ENCODE measurements at regions not wholly inside any gene's neighbourhood (a gene's known extent, or its start where the extent isn't known, plus 50 kb on each side); places are given as distances from the start of the nearest gene placed in this dataset.
"Not testable (repeated sequence)": the region's sequence is repeated elsewhere in the genome, so short reads cannot be mapped to it uniquely, and the experiment has no call there.

GRCh38 chr7:106731187-106731586 lies 70.2 kb upstream of the CCDC71L start:
- H3K27me3 ChIP-seq (replicated peaks; ENCODE audit: control insufficient read depth, insufficient read depth, low read length, poor library complexity, severe bottlenecking), result no peaks in the 10 kb centered on the region
- no peaks in the 10 kb centered on the region for H3K9me3 ChIP-seq (ENCODE audit: control insufficient read depth, low read length)
- H3K36me3 ChIP-seq (ENCODE audit: control insufficient read depth, insufficient read depth, low read length), result no peaks in the 10 kb centered on the region
- no peak overlapping the region for H3K27ac ChIP-seq (ENCODE audit: insufficient read depth, low read length, poor library complexity, severe bottlenecking)
- no peaks in the 10 kb centered on the region for H3K4me1 ChIP-seq (ENCODE audit: control insufficient read depth, insufficient read depth, low read length, poor library complexity, severe bottlenecking)
- no peak for DNase-seq
- H3K4me3 ChIP-seq (ENCODE audit: insufficient read depth, low read depth, low read length, poor library complexity, severe bottlenecking), result no peak overlapping the region

- Histone ChIP-seq H3K27me3 (replicated peaks; ENCODE audit: control insufficient read depth, insufficient read depth, low read length, poor library complexity, severe bottlenecking) (no peaks in the 10 kb centered on the region), H3K4me1 (ENCODE audit: control insufficient read depth, insufficient read depth, low read length, poor library complexity, severe bottlenecking) (no peaks in the 10 kb centered on the region), H3K27ac (ENCODE audit: insufficient read depth, low read length, poor library complexity, severe bottlenecking) (no peak overlapping the region), H3K9me3 (ENCODE audit: control insufficient read depth, low read length) (no peaks in the 10 kb centered on the region), H3K4me3 (ENCODE audit: insufficient read depth, low read depth, low read length, poor library complexity, severe bottlenecking) (no peak overlapping the region), H3K36me3 (ENCODE audit: control insufficient read depth, insufficient read depth, low read length) (no peaks in the 10 kb centered on the region)
- no peak for DNase-seq
These were observed 70.9 kb upstream of the CCDC71L start for GRCh38 chr7:106731646-106732444.

- no peaks in the 10 kb centered on the region for H3K27me3 ChIP-seq (replicated peaks; ENCODE audit: control insufficient read depth, insufficient read depth, low read length, poor library complexity, severe bottlenecking)
- no peak overlapping the region for H3K27ac ChIP-seq (ENCODE audit: insufficient read depth, low read length, poor library complexity, severe bottlenecking)
These were observed 74.7 kb upstream of the CCDC71L start for GRCh38 chr7:106735637-106736036.

GRCh38 chr7:106736123-106736507 lies 75.2 kb upstream of the CCDC71L start:
- no peaks in the 10 kb centered on the region for H3K27me3 ChIP-seq (replicated peaks; ENCODE audit: control insufficient read depth, insufficient read depth, low read length, poor library complexity, severe bottlenecking)
- no peaks in the 10 kb centered on the region for H3K36me3 ChIP-seq (ENCODE audit: control insufficient read depth, insufficient read depth, low read length)
- no peaks in the 10 kb centered on the region for H3K9me3 ChIP-seq (ENCODE audit: control insufficient read depth, low read length)
- DNase-seq, result no peak
- H3K4me1 ChIP-seq (ENCODE audit: control insufficient read depth, insufficient read depth, low read length, poor library complexity, severe bottlenecking), result no peaks in the 10 kb centered on the region
- H3K4me3 ChIP-seq (ENCODE audit: insufficient read depth, low read depth, low read length, poor library complexity, severe bottlenecking), result no peak overlapping the region
- no peak overlapping the region for H3K27ac ChIP-seq (ENCODE audit: insufficient read depth, low read length, poor library complexity, severe bottlenecking)

More at GRCh38 chr7:106735637-106736036, 74.7 kb upstream of the CCDC71L start:
- Histone ChIP-seq H3K4me3 (ENCODE audit: insufficient read depth, low read depth, low read length, poor library complexity, severe bottlenecking) (no peak overlapping the region), H3K9me3 (ENCODE audit: control insufficient read depth, low read length) (no peaks in the 10 kb centered on the region), H3K36me3 (ENCODE audit: control insufficient read depth, insufficient read depth, low read length) (no peaks in the 10 kb centered on the region), H3K4me1 (ENCODE audit: control insufficient read depth, insufficient read depth, low read length, poor library complexity, severe bottlenecking) (no peaks in the 10 kb centered on the region)
- no peak for DNase-seq

GRCh38 chr7:106736508-106737201 lies 75.7 kb upstream of the CCDC71L start:
- no peaks in the 10 kb centered on the region for H3K9me3 ChIP-seq (ENCODE audit: control insufficient read depth, low read length)
- no peak overlapping the region for H3K4me3 ChIP-seq (ENCODE audit: insufficient read depth, low read depth, low read length, poor library complexity, severe bottlenecking)
- H3K36me3 ChIP-seq (ENCODE audit: control insufficient read depth, insufficient read depth, low read length), result no peaks in the 10 kb centered on the region
- H3K4me1 ChIP-seq (ENCODE audit: control insufficient read depth, insufficient read depth, low read length, poor library complexity, severe bottlenecking), result no peaks in the 10 kb centered on the region
- H3K27ac ChIP-seq (ENCODE audit: insufficient read depth, low read length, poor library complexity, severe bottlenecking), result no peak overlapping the region
- no peaks in the 10 kb centered on the region for H3K27me3 ChIP-seq (replicated peaks; ENCODE audit: control insufficient read depth, insufficient read depth, low read length, poor library complexity, severe bottlenecking)
- peak in 1 of 3 donors; percentile 23 for DNase-seq

GRCh38 chr7:106737202-106737562 lies 76.2 kb upstream of the CCDC71L start:
- H3K27ac ChIP-seq (ENCODE audit: insufficient read depth, low read length, poor library complexity, severe bottlenecking), result no peak overlapping the region
- H3K9me3 ChIP-seq (ENCODE audit: control insufficient read depth, low read length), result no peaks in the 10 kb centered on the region
- no peak overlapping the region for H3K4me3 ChIP-seq (ENCODE audit: insufficient read depth, low read depth, low read length, poor library complexity, severe bottlenecking)
- H3K4me1 ChIP-seq (ENCODE audit: control insufficient read depth, insufficient read depth, low read length, poor library complexity, severe bottlenecking), result no peaks in the 10 kb centered on the region
- no peaks in the 10 kb centered on the region for H3K27me3 ChIP-seq (replicated peaks; ENCODE audit: control insufficient read depth, insufficient read depth, low read length, poor library complexity, severe bottlenecking)
- no peak for DNase-seq
- H3K36me3 ChIP-seq (ENCODE audit: control insufficient read depth, insufficient read depth, low read length), result no peaks in the 10 kb centered on the region

GRCh38 chr7:106740806-106741205 lies 79.8 kb upstream of the CCDC71L start:
- DNase-seq, result no peak
- no peaks in the 10 kb centered on the region for H3K9me3 ChIP-seq (ENCODE audit: control insufficient read depth, low read length)

GRCh38 chr7:106744563-106745091 lies 83.7 kb upstream of the CCDC71L start:
- no peaks in the 10 kb centered on the region for H3K4me1 ChIP-seq (ENCODE audit: control insufficient read depth, insufficient read depth, low read length, poor library complexity, severe bottlenecking)
- no peak overlapping the region for H3K4me3 ChIP-seq (ENCODE audit: insufficient read depth, low read depth, low read length, poor library complexity, severe bottlenecking)
- DNase-seq, result no peak
- no peaks in the 10 kb centered on the region for H3K9me3 ChIP-seq (ENCODE audit: control insufficient read depth, low read length)
- no peaks in the 10 kb centered on the region for H3K27me3 ChIP-seq (replicated peaks; ENCODE audit: control insufficient read depth, insufficient read depth, low read length, poor library complexity, severe bottlenecking)
- H3K36me3 ChIP-seq (ENCODE audit: control insufficient read depth, insufficient read depth, low read length), result no peaks in the 10 kb centered on the region
- H3K27ac ChIP-seq (ENCODE audit: insufficient read depth, low read length, poor library complexity, severe bottlenecking), result no peak overlapping the region

More at GRCh38 chr7:106740806-106741205, 79.8 kb upstream of the CCDC71L start:
- Histone ChIP-seq H3K36me3 (ENCODE audit: control insufficient read depth, insufficient read depth, low read length) (no peaks in the 10 kb centered on the region), H3K27ac (ENCODE audit: insufficient read depth, low read length, poor library complexity, severe bottlenecking) (no peak overlapping the region), H3K4me1 (ENCODE audit: control insufficient read depth, insufficient read depth, low read length, poor library complexity, severe bottlenecking) (no peaks in the 10 kb centered on the region), H3K4me3 (ENCODE audit: insufficient read depth, low read depth, low read length, poor library complexity, severe bottlenecking) (no peak overlapping the region), H3K27me3 (replicated peaks; ENCODE audit: control insufficient read depth, insufficient read depth, low read length, poor library complexity, severe bottlenecking) (no peaks in the 10 kb centered on the region)

GRCh38 chr7:106747301-106747700 lies 86.3 kb upstream of the CCDC71L start:
- H3K36me3 ChIP-seq (ENCODE audit: control insufficient read depth, insufficient read depth, low read length); H3K9me3 ChIP-seq (ENCODE audit: control insufficient read depth, low read length); H3K27me3 ChIP-seq (replicated peaks; ENCODE audit: control insufficient read depth, insufficient read depth, low read length, poor library complexity, severe bottlenecking); H3K4me3 ChIP-seq (ENCODE audit: insufficient read depth, low read depth, low read length, poor library complexity, severe bottlenecking); H3K4me1 ChIP-seq (ENCODE audit: control insufficient read depth, insufficient read depth, low read length, poor library complexity, severe bottlenecking); H3K27ac ChIP-seq (ENCODE audit: insufficient read depth, low read length, poor library complexity, severe bottlenecking); DNase-seq: not testable (repeated sequence)

GRCh38 chr7:106747804-106748203 lies 86.8 kb upstream of the CCDC71L start:
- Histone ChIP-seq H3K27me3 (replicated peaks; ENCODE audit: control insufficient read depth, insufficient read depth, low read length, poor library complexity, severe bottlenecking) (no peaks in the 10 kb centered on the region), H3K36me3 (ENCODE audit: control insufficient read depth, insufficient read depth, low read length) (no peaks in the 10 kb centered on the region), H3K4me3 (ENCODE audit: insufficient read depth, low read depth, low read length, poor library complexity, severe bottlenecking) (no peak overlapping the region), H3K4me1 (ENCODE audit: control insufficient read depth, insufficient read depth, low read length, poor library complexity, severe bottlenecking) (no peaks in the 10 kb centered on the region), H3K9me3 (ENCODE audit: control insufficient read depth, low read length) (no peaks in the 10 kb centered on the region), H3K27ac (ENCODE audit: insufficient read depth, low read length, poor library complexity, severe bottlenecking) (no peak overlapping the region)
- DNase-seq, result no peak

All from effector memory CD4-positive, alpha-beta T cell (primary cell).